Nephron progenitor cell (in vitro differentiated cells): ENCODE measurements at regions not wholly inside any gene's neighbourhood (a gene's known extent, or its start where the extent isn't known, plus 50 kb on each side); places are given as distances from the start of the nearest gene placed in this dataset.

ENCODE experiments used
- DNase-seq: peaks from one replicate; pipeline ENCODE4 v3.0.0; 2021
- H3K27ac Mint-ChIP-seq: 2 replicates; pipeline ENCODE4 v1.8.0; 2021; ENCODE audit warnings: mild to moderate bottlenecking, moderate library complexity, mixed read lengths
- H3K27me3 Mint-ChIP-seq: 2 replicates; pipeline ENCODE4 v1.8.0; 2021; ENCODE audit warnings: mild to moderate bottlenecking, low read depth, mixed read lengths; ENCODE audit not compliant: poor library complexity
- H3K36me3 Mint-ChIP-seq: 2 replicates; pipeline ENCODE4 v1.8.0; 2021; ENCODE audit warnings: low read depth, mixed read lengths
- H3K4me1 Mint-ChIP-seq: 2 replicates; pipeline ENCODE4 v1.8.0; 2021; ENCODE audit warnings: mixed read lengths
- H3K4me3 Mint-ChIP-seq: 2 replicates; pipeline ENCODE4 v1.8.0; 2021; ENCODE audit warnings: mild to moderate bottlenecking, moderate library complexity, mixed read lengths
- H3K9me3 Mint-ChIP-seq: 2 replicates; pipeline ENCODE4 v1.8.0; 2021; ENCODE audit warnings: mild to moderate bottlenecking, moderate library complexity, mixed read lengths
- CTCF ChIP-seq: fragments of 200-600 bp; sonication (generic); IDR thresholded peaks from 2 replicates; pipeline ENCODE4 v1.5.0; 2021; ENCODE audit warnings: antibody characterized with exemption

GRCh38 chr5:1745123-1745795, 54.4 kb downstream of the MRPL36 start:
- Mint-ChIP-seq H3K4me1 (peaks cover 14% of the 10 kb centered on the region), H3K27ac (no peak overlapping the region), H3K9me3 (peaks cover 24% of the 10 kb centered on the region), H3K36me3 (no peaks in the 10 kb centered on the region), H3K4me3 (no peak overlapping the region), H3K27me3 (peaks cover 34% of the 10 kb centered on the region)
- peak; percentile 2 for DNase-seq
- no peak for TF ChIP-seq CTCF

GRCh38 chr5:1744393-1745122, 55.1 kb downstream of the MRPL36 start:
- Mint-ChIP-seq H3K36me3 (no peaks in the 10 kb centered on the region), H3K4me3 (no peak overlapping the region), H3K27ac (no peak overlapping the region), H3K9me3 (peaks cover 31% of the 10 kb centered on the region), H3K4me1 (peaks cover 14% of the 10 kb centered on the region), H3K27me3 (peaks cover 28% of the 10 kb centered on the region)
- TF ChIP-seq CTCF, result no peak
- no peak for DNase-seq

DNA sequence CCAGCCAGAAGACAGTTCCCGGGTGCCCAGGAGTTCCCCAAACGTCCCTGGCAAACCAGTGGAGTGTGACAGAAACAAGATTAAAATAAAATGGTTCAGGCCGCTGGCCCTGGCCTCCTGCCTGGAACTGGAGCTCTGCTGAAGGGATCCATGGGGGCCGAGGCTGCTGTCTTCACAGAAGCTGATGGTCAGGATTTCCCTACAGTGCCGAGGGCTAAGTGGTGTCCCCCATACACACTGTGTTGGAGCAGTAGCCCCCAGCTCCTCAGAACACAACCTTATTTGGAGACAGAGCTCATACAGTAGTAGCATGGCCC, 55.9 kb downstream of the MRPL36 start:
- Mint-ChIP-seq H3K9me3 (peaks cover 39% of the 10 kb centered on the region), H3K27me3 (peaks cover 31% of the 10 kb centered on the region), H3K4me3 (no peak overlapping the region), H3K4me1 (peaks cover 14% of the 10 kb centered on the region), H3K27ac (no peak overlapping the region), H3K36me3 (no peaks in the 10 kb centered on the region)
- no peak for DNase-seq
- no peak for TF ChIP-seq CTCF

GRCh38 chr5:1743061-1743768, 56.4 kb downstream of the MRPL36 start:
- H3K27ac Mint-ChIP-seq, result no peak overlapping the region
- TF ChIP-seq CTCF, result no peak
- peaks cover 31% of the 10 kb centered on the region for H3K27me3 Mint-ChIP-seq
- H3K9me3 Mint-ChIP-seq, result peaks cover 41% of the 10 kb centered on the region
- H3K36me3 Mint-ChIP-seq, result no peaks in the 10 kb centered on the region
- no peak for DNase-seq
- H3K4me3 Mint-ChIP-seq, result no peak overlapping the region
- H3K4me1 Mint-ChIP-seq, result peaks cover 12% of the 10 kb centered on the region

GRCh38 chr5:1737790-1738405, 61.7 kb downstream of the MRPL36 start:
- peaks cover 41% of the 10 kb centered on the region for H3K9me3 Mint-ChIP-seq
- no peak overlapping the region for H3K27ac Mint-ChIP-seq
- H3K36me3 Mint-ChIP-seq, result no peaks in the 10 kb centered on the region
- H3K4me1 Mint-ChIP-seq, result no peaks in the 10 kb centered on the region
- DNase-seq, result peak; percentile 32
- H3K27me3 Mint-ChIP-seq, result peaks cover 36% of the 10 kb centered on the region
- no peak overlapping the region for H3K4me3 Mint-ChIP-seq
- peak; percentile 56 for TF ChIP-seq CTCF
